MG63 (cell line): ENCODE measurements at regions not wholly inside any gene's neighbourhood (a gene's known extent, or its start where the extent isn't known, plus 50 kb on each side); places are given as distances from the start of the nearest gene placed in this dataset.

Experiments used
- DNase-seq: peaks from one replicate; pipeline ENCODE4 v3.0.0-alpha.2; 2020
- H3K27me3 ChIP-seq: fragments of 250-450 bp; sonication (Bioruptor Pico); 2 replicates; pipeline ENCODE4 v1.5.1; 2020; ENCODE audit warnings: mild to moderate bottlenecking, moderate library complexity
- H3K36me3 ChIP-seq: fragments of 250-450 bp; sonication (Bioruptor Pico); 2 replicates; pipeline ENCODE4 v1.5.1; 2020; ENCODE audit warnings: mild to moderate bottlenecking, moderate library complexity
- H3K4me3 ChIP-seq: fragments of 250-450 bp; sonication (Bioruptor Pico); 2 replicates; pipeline ENCODE4 v1.5.1; 2020; ENCODE audit warnings: mild to moderate bottlenecking, moderate library complexity
- H3K9me3 ChIP-seq: fragments of 250-450 bp; sonication (Bioruptor Pico); 2 replicates; pipeline ENCODE4 v1.5.1; 2020; ENCODE audit warnings: mild to moderate bottlenecking, moderate library complexity

GRCh38 chr3:135897715-135898114 is 67.8 kb upstream of the PPP2R3A start:
- Histone ChIP-seq H3K9me3 (peaks cover 7% of the 10 kb centered on the region), H3K27me3 (no peaks in the 10 kb centered on the region), H3K4me3 (no peak overlapping the region), H3K36me3 (no peaks in the 10 kb centered on the region)
- DNase-seq: no peak

- Histone ChIP-seq H3K4me3 (no peak overlapping the region), H3K27me3 (no peaks in the 10 kb centered on the region), H3K36me3 (no peaks in the 10 kb centered on the region), H3K9me3 (peaks cover 7% of the 10 kb centered on the region)
- DNase-seq: no peak
Measured at GRCh38 chr3:135898774-135899173, 66.8 kb upstream of the PPP2R3A start.

GRCh38 chr3:135905058-135905724 is 60.3 kb upstream of the PPP2R3A start:
- Histone ChIP-seq H3K27me3 (no peaks in the 10 kb centered on the region), H3K9me3 (peaks cover 7% of the 10 kb centered on the region), H3K4me3 (no peak overlapping the region), H3K36me3 (no peaks in the 10 kb centered on the region)
- no peak for DNase-seq

- Histone ChIP-seq H3K4me3 (no peak overlapping the region), H3K9me3 (no peaks in the 10 kb centered on the region), H3K36me3 (no peaks in the 10 kb centered on the region), H3K27me3 (no peaks in the 10 kb centered on the region)
- DNase-seq: no peak
Measured at GRCh38 chr3:135907422-135908165, 57.9 kb upstream of the PPP2R3A start.

- Histone ChIP-seq H3K9me3 (no peaks in the 10 kb centered on the region), H3K4me3 (no peak overlapping the region), H3K36me3 (no peaks in the 10 kb centered on the region), H3K27me3 (no peaks in the 10 kb centered on the region)
- peak; percentile 15 for DNase-seq
Measured at GRCh38 chr3:135908225-135908624, 57.3 kb upstream of the PPP2R3A start.

- Histone ChIP-seq H3K9me3 (no peaks in the 10 kb centered on the region), H3K27me3 (no peaks in the 10 kb centered on the region), H3K36me3 (no peaks in the 10 kb centered on the region), H3K4me3 (no peak overlapping the region)
- DNase-seq: no peak
Measured at GRCh38 chr3:135908737-135909136, 56.8 kb upstream of the PPP2R3A start.

GRCh38 chr3:135911110-135911509 is 54.4 kb upstream of the PPP2R3A start:
- Histone ChIP-seq H3K27me3 (peaks cover 2% of the 10 kb centered on the region; the same call in 1 of the 2 replicates), H3K36me3 (no peaks in the 10 kb centered on the region), H3K4me3 (no peak overlapping the region), H3K9me3 (no peaks in the 10 kb centered on the region)
- DNase-seq: no peak

- Histone ChIP-seq H3K27me3 (peaks cover 2% of the 10 kb centered on the region; the same call in 1 of the 2 replicates), H3K9me3 (no peaks in the 10 kb centered on the region), H3K4me3 (no peak overlapping the region), H3K36me3 (no peaks in the 10 kb centered on the region)
- DNase-seq: peak; percentile 14
Measured at GRCh38 chr3:135915206-135915605, 50.3 kb upstream of the PPP2R3A start.
